Parathyroid adenoma (tissue), 2 donors: ENCODE measurements at regions not wholly inside any gene's neighbourhood (a gene's known extent, or its start where the extent isn't known, plus 50 kb on each side); places are given as distances from the start of the nearest gene placed in this dataset.

ENCODE experiments used
- H2AFZ ChIP-seq: fragments of 300-600 bp; sonication (generic); one replicate; pipeline ENCODE4 v1.7.0; 2017; ENCODE audit warnings: antibody characterized with exemption, mild to moderate bottlenecking
- H3K27ac ChIP-seq: fragments of 300-600 bp; sonication (generic); one replicate; pipeline ENCODE4 v1.7.0; 2017
- H3K27me3 ChIP-seq: fragments of 300-600 bp; sonication (generic); one replicate; pipeline ENCODE4 v1.7.0; 2017; ENCODE audit warnings: low read length; ENCODE audit not compliant: control insufficient read depth, insufficient read depth
- H3K36me3 ChIP-seq: fragments of 300-600 bp; sonication (generic); one replicate; pipeline ENCODE4 v1.7.0; 2017; ENCODE audit warnings: low read length; ENCODE audit not compliant: control insufficient read depth, insufficient read depth
- H3K4me1 ChIP-seq: fragments of 300-600 bp; sonication (generic); one replicate; pipeline ENCODE4 v1.7.0; 2017; ENCODE audit warnings: control low read depth
- H3K4me2 ChIP-seq: fragments of 300-600 bp; sonication (generic); one replicate; pipeline ENCODE4 v1.7.0; 2017; ENCODE audit warnings: low read length
- H3K4me3 ChIP-seq: fragments of 300-600 bp; sonication (generic); one replicate; pipeline ENCODE4 v1.7.0; 2017; ENCODE audit warnings: low read depth, low read length
- H3K79me2 ChIP-seq: fragments of 300-600 bp; sonication (generic); one replicate; pipeline ENCODE4 v1.7.0; 2017; ENCODE audit warnings: control low read depth
- H3K9ac ChIP-seq: fragments of 300-600 bp; sonication (generic); one replicate; pipeline ENCODE4 v1.7.0; 2017; ENCODE audit warnings: mild to moderate bottlenecking
- H3K9me3 ChIP-seq: fragments of 300-600 bp; sonication (generic); one replicate; pipeline ENCODE4 v1.7.0; 2017; ENCODE audit warnings: low read length; ENCODE audit not compliant: control insufficient read depth
- CTCF ChIP-seq: fragments of 300-600 bp; sonication (generic); IDR thresholded peaks from one replicate; pipeline ENCODE4 v1.7.0; 2017; ENCODE audit warnings: antibody characterized with exemption, mild to moderate bottlenecking
- donor health status: primary hyperparathyroidism.

DNA sequence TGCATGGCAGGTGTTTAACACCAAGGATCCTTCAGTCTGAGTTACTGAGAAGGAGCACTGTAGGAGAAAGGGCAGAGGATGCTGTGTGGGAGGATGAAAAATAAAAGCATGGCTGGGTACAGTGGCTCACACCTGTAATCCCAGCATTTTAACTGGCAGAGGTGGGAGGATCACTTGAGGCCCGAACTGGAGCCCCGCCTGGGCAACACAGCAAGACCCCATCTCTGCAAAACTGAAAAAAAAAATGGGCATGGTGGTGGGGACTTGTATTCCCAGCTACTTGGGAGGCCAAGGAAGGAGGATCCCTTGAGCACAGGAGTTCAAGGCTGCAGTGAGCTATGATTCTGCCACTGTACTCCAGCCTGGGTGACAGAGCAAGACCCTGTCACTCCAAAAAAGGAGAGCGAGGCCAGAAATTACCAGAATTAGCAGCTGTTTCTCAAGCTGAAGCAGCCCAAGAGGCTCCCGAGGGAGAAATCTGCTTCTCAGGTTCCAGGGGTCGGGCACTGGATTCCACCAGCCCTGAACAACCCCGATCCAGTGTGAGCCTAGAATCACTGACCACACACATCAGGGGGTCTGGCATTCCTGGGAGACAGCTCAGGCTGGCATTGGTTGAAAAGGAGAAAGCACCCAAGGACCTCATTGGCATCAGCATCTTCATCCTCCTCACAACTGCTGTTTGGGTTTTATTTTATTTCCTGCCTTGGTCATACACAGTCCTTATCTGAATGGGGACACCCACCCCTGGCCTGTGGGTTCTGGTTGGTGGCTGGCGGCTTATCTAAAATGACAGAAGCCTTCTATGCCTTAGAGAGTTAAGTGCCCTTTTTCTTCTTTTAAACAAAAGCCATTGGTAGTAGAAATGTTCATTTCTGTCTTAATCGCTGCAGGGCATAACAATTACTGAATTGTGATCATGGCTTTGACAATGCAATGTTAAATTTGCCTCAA lies 66.3 kb upstream of the TRIM2 start:
- no peak overlapping the region for H3K4me3 ChIP-seq
- no peak overlapping the region for H3K27ac ChIP-seq
- H3K9me3 ChIP-seq = no peaks in the 10 kb centered on the region
- no peak overlapping the region for H2AFZ ChIP-seq
- no peaks in the 10 kb centered on the region for H3K36me3 ChIP-seq
- H3K79me2 ChIP-seq = no peaks in the 10 kb centered on the region
- no peak overlapping the region for H3K9ac ChIP-seq
- no peak for TF ChIP-seq CTCF
- H3K4me2 ChIP-seq = no peak overlapping the region
- H3K4me1 ChIP-seq = no peaks in the 10 kb centered on the region
- H3K27me3 ChIP-seq = no peaks in the 10 kb centered on the region

- H3K79me2 ChIP-seq = no peaks in the 10 kb centered on the region
- no peak overlapping the region for H2AFZ ChIP-seq
- no peak overlapping the region for H3K9ac ChIP-seq
- H3K27me3 ChIP-seq = no peaks in the 10 kb centered on the region
- no peak overlapping the region for H3K4me2 ChIP-seq
- no peak overlapping the region for H3K4me3 ChIP-seq
- H3K27ac ChIP-seq = no peak overlapping the region
- H3K36me3 ChIP-seq = no peaks in the 10 kb centered on the region
- H3K9me3 ChIP-seq = no peaks in the 10 kb centered on the region
- no peak for TF ChIP-seq CTCF
- peaks cover 6% of the 10 kb centered on the region for H3K4me1 ChIP-seq
Observed at GRCh38 chr4:153138736-153139135, 65.5 kb upstream of the TRIM2 start.

DNA sequence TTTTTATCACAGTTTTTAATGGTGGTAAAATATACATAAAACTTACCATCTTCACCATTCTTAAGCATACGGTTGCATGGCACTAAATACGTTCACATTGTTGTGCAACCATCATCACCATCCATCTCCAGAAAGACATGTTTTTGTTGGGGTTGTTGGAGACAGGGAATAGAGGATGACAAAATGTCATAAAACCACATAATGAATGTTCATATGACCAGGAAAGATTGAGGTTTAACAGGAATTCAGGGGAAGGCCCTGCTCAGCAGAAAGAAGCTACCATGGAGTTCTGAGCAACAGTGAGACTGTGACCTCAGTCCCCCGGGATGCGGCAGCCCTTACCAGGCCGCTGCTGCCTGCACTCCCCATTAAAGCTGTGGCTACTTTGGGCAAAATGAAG lies 63.9 kb upstream of the TRIM2 start:
- no peak for TF ChIP-seq CTCF
- H3K9me3 ChIP-seq = no peaks in the 10 kb centered on the region
- no peak overlapping the region for H3K4me2 ChIP-seq
- no peak overlapping the region for H3K4me3 ChIP-seq
- H3K9ac ChIP-seq = no peak overlapping the region
- no peak overlapping the region for H3K27ac ChIP-seq
- no peaks in the 10 kb centered on the region for H3K79me2 ChIP-seq
- H3K36me3 ChIP-seq = no peaks in the 10 kb centered on the region
- H3K27me3 ChIP-seq = no peaks in the 10 kb centered on the region
- H3K4me1 ChIP-seq = peaks cover 8% of the 10 kb centered on the region
- H2AFZ ChIP-seq = no peak overlapping the region

- H3K79me2 ChIP-seq = no peaks in the 10 kb centered on the region
- H3K4me2 ChIP-seq = no peak overlapping the region
- no peak overlapping the region for H3K4me3 ChIP-seq
- H3K9ac ChIP-seq = no peak overlapping the region
- no peak overlapping the region for H2AFZ ChIP-seq
- no peak for TF ChIP-seq CTCF
- no peaks in the 10 kb centered on the region for H3K9me3 ChIP-seq
- peaks cover 8% of the 10 kb centered on the region for H3K4me1 ChIP-seq
- H3K36me3 ChIP-seq = no peaks in the 10 kb centered on the region
- no peaks in the 10 kb centered on the region for H3K27me3 ChIP-seq
- H3K27ac ChIP-seq = no peak overlapping the region
Observed at GRCh38 chr4:153141238-153141637, 63.0 kb upstream of the TRIM2 start.
